T-helper 22 cell (primary cell): ENCODE measurements at regions not wholly inside any gene's neighbourhood (a gene's known extent, or its start where the extent isn't known, plus 50 kb on each side); places are given as distances from the start of the nearest gene placed in this dataset.
"Not testable (repeated sequence)": the region's sequence is repeated elsewhere in the genome, so short reads cannot be mapped to it uniquely, and the experiment has no call there.

Experiments used
- DNase-seq: peaks from one replicate; pipeline ENCODE4 v3.0.0-alpha.2; 2020; ENCODE audit warnings: low read depth

DNA sequence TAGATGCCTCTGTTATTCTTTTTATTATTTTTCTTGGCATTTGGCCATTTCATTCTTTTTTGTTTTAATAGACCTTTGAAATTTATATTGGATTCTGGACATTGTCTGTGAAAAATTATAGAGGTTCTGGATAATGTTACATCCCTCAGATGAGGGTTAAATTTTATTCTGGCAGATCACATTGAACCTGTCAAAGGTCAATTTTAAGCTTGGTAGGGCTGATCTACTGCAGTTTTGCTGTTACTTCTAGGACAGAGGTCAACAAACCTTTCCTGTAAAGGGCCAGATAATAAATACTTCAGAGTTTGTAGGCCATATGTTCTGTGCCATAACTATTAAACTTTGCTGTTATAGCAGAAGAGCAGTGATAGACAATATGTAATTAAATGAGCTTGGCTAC, 318.9 kb upstream of the DPPA4 start:
- DNase-seq, result no peak

DNA sequence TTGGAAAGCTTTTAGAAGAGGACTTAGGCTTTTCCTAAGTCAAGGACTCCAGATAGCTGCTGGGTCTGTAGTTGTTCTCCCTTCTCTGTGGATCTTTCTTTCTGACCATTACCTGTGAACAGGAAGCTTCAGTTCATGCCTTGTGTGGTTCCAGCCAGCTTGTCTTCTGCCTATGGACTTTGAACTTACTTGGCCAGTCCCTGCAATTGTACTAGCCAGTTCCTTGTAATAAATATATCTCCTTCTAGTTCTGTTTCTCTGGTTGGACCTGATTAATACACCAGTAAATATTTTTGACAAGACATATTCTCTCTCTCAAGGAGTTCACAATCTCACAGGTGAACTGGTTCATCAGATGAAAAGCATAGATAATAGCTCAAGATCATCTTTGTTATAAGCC, 341.3 kb upstream of the DPPA4 start:
- no peak for DNase-seq

DNA sequence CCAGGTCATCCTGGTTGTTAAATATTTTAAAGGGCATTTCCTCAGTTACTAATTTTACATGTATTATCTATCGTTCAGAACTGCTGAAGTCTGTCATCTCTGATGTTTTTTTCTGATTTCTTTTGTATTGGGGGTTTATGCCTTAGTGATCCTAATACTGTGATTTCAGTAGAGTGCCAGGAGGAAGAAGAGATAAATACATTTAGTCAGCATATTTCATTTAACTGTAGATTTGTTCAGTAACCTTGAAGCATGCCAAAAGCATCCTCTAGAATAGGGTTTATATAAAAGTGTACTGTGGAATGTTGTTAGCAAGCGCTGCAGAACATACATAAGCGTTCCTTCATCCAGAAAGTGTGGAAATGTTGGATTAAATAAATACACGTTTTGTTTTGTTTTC, 342.3 kb upstream of the DPPA4 start:
- no peak for DNase-seq

GRCh38 chr3:109683746-109684145, 346.4 kb upstream of the DPPA4 start:
- DNase-seq, result no peak

DNA sequence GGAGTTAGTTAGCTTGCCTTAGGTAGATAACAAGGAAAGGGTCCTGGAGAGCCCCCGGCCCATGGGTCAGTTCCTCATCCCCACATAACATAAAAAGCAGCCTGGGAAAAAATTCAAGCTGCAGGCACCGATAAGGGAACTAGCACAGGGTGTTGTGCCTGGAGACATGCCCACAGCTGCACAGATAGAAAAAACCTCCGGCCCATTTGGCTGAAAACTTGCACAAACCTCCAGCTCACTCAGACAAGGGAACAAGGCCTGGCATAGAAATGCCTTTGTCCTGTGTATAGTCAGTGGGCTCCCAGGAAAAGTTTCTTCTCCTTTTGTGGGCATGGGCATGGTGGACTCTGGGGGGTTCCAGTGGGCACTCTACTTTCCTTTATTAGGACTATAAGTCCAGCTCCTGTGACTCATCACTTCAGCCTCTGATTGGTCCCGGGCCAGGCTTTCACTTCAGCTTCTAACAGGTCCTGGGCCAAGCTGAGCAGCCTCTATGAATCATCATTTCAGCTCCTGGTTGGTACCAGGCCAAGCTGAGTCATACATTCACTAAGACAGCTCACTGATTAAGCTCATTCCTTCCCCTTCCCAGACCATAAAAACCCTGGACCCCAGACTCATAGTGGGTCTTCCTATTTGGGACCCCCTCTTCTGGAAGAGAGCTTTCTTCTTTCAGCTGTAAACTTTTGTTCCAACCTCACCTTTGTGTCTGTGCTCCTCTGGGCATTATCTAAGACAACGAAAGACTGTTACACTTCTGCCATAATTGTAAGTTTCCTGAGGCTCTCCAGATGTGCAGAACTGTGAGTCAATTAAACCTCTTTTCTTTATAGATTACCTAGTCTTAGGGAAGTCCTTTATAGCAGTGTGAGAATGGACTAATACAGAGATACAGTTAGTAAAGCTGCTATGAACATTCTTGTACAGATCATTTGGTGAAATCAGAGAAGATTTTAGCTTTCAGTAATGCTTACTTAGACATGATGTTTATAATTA, 348.0 kb upstream of the DPPA4 start:
- no peak for DNase-seq

GRCh38 chr3:109687626-109688025, 350.3 kb upstream of the DPPA4 start:
- DNase-seq, result no peak

DNA sequence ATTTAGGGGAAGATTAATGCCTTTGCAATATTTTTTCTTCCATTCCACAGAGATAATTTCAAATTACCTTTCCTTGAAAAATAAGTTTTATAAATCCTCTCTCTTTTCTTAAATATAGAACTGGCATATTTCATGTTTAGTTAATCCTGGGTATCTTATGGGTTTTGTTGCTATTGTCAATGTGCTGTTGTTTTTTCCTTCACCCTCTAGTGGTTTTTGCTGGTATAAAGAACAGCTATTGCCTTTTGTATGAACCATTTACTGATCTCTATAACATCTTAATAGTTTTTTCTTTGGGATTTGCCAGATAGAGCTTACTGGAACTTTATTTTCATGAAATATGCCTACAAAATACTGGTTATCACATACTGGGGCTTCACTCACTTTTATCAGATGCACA, 359.6 kb upstream of the DPPA4 start:
- no peak for DNase-seq

DNA sequence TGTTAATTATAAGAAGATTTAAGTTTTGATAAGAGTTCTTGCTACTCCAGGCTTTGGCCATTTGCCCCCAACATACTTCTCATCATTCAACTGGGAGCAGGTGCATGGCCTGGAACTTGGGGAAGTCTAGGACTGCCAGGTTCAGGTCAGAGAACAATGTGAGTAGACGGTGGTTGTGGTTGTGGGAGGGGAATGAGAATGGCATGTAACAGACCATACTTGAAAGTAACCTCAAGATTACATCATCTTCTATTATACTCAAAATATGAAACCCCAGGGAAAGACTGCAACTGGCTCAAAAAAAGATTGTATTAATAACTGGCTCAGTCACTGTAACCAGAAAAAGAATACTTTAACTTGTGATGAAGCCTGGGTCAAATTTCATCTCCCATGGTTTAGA, 364.9 kb upstream of the DPPA4 start:
- DNase-seq, result no peak

- no peak for DNase-seq
These were observed 365.6 kb upstream of the DPPA4 start for GRCh38 chr3:109702976-109703375.

DNA sequence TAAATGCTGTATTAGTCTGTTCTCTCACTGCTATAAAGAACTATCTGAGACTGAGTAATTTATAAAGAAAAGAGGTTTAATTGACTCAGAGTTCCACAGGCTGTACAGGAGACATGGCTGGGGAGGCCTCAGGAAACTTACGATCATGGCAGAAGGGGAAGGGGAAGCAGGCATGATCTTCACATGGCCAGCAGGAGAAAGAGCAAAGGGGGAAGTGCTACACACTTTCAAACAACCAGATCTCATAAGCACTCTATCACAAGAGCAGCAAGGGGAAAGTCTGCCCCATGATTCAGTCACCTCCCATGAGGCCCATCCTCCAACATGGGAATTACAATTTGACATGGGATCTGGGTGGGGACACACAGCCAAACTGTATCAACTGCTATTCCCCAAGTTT, 367.8 kb upstream of the DPPA4 start:
- not testable (repeated sequence) for DNase-seq

DNA sequence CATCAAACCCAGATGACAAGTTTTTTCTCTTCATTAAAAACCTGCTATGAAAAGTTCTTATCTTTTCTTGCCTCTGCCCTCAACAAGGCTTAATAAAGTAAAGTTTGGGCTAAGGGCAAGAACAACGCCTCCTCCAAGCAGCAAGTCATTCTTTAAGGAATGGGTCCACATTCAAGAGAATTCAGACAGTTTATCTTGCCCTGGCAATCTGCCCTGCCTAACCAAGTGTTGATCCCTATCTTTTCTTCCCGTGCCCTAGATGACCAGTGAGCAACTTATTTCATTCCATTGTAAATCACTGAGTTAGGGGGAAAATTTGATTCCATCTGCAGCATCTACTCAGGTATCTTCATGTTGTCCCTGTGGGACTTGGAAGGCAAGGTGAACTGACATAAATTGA, 370.3 kb upstream of the DPPA4 start:
- no peak for DNase-seq

DNA sequence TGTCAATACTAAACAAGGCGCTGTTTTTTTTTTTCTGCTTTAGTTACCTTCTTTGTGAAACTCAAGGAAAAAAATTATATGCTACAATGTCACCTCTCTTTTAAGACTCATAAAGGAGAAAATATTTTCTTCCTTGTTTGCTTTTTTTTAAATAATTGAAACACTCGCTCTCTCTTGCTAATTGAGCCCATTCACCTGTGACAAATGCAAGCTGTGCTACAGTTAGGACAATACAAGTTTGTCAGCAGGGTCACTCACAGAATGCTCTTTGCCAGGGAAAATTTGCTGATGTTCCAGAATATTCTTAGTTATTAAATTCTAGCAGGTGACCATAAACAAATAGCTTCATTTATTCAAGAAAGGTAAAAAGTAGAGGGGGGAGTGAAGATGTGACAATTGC, 375.9 kb upstream of the DPPA4 start:
- DNase-seq, result no peak

- DNase-seq, result no peak
These were observed 378.4 kb upstream of the DPPA4 start for GRCh38 chr3:109715707-109716106.

- no peak for DNase-seq
These were observed 381.5 kb upstream of the DPPA4 start for GRCh38 chr3:109718850-109719249.

DNA sequence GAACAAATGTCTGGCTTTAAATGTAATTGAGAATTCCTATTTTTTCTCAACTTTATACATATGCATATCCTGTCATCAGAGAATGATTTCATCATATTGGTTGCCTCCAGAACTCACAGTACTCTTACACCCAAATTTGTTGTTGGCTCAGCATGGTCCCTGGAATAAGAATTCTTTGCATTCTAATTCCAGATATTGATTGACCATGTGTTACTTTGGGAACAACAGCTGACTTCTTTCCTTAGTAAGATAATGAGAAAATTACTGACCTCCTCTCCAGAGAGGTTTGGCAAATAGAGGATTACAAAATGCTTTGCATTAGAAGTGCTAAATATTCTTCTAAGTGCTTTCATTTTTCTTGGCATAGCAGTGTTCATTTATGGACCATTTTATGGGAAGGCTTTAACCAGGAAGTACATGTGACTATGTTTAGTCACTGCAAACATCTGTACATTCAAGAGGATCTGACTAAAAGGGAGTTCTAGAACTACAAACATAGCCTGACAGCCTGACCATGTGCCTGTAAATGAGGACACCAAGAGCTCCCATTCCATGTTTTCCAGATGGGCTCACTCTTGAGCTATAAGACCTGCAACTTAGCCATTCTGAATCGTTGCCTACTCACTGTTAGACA, 391.6 kb upstream of the DPPA4 start:
- DNase-seq, result no peak

DNA sequence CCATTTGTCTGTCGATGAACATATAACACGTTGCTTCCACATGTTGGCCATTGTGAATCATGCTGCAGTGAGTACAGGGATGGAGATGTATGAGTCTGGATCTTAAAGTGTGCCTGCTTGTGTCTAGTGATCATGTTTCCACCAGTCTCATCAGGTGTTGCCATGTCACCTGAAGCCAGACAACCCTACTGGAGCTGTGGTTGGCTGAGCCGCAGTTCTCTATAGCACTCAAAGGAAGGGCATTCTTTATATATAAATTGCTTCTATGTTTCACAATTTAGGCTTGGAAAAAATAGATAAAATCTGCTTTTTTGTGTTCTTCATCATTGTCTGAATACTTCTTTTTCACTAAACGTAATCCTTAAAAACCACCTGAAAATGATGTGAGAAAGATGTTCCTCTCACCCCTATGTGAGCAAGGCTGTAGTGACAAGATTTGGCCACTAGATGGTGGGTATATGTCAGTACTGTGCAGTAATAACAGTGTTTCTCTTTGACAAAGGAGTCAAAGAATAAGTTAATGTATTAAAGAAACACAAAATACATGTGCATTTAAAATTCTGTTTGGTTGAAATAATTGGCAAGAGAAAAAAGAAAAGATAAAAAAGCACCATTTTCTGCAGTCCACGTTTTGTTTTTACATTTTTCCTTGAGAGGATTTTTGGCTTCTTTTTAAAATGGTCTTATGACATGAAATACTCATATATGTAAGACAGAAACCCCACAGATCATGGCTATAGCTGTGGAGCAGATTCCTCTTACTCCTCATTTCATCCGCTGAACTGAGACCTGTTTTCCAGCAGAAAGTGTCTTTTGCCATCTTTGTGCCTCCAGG, 394.5 kb upstream of the DPPA4 start:
- DNase-seq, result peak; percentile 8

DNA sequence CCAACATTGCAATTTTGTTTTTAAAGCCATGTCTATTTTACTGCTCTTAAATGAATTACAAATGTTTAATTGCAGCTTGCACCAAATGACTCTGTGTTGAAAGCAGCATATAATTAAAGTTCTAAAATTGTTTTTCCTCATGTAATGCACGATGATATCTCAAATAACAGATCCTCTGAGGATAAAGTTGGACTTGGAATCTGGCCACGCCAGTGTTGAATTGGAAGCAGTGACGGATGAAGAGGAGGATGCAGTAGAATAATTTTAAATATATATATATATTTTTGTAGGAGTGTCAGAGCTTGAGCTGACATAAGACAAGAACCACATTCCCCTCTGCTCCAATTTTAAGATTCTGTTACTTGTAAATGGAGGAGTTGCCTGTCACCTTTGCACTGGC, 406.6 kb upstream of the DPPA4 start:
- no peak for DNase-seq

GRCh38 chr3:109772520-109772919, 435.2 kb upstream of the DPPA4 start:
- no peak for DNase-seq

DNA sequence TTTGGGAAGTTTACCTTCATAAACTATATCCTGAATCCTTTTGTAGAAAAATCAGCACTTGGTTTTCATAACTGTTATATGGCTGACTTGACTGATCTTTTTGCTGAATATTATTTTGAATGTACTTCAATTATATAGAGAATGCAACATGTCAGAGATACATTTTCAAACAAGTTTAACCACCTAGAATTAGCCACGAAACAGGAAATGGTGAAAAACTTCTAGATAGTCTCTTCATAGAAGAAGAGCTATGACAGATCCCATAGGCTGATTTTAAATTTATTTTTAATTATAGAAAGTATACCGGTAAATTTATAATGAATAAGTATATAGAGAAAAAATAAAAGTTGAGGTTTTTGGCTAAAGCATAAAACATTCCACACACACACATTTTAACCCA, 436.8 kb upstream of the DPPA4 start:
- no peak for DNase-seq

DNA sequence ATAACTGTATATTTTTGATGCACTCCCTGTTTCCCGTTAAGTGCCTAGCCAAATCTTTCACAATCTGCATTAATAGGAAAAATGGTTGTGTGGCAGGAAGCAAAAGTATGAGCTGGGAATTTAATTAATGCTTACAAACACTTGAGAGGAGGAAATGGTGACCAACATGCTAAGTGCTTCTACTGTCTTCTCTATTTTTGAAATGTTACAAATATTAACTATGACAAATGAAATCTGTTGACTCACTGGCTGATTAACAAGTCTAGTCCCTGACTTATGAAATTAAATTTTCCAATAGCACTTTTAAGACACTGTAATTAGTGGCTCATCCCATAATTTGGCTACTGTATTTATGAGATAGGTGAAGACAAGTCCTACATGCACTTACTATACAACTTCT, 446.9 kb upstream of the DPPA4 start:
- no peak for DNase-seq

DNA sequence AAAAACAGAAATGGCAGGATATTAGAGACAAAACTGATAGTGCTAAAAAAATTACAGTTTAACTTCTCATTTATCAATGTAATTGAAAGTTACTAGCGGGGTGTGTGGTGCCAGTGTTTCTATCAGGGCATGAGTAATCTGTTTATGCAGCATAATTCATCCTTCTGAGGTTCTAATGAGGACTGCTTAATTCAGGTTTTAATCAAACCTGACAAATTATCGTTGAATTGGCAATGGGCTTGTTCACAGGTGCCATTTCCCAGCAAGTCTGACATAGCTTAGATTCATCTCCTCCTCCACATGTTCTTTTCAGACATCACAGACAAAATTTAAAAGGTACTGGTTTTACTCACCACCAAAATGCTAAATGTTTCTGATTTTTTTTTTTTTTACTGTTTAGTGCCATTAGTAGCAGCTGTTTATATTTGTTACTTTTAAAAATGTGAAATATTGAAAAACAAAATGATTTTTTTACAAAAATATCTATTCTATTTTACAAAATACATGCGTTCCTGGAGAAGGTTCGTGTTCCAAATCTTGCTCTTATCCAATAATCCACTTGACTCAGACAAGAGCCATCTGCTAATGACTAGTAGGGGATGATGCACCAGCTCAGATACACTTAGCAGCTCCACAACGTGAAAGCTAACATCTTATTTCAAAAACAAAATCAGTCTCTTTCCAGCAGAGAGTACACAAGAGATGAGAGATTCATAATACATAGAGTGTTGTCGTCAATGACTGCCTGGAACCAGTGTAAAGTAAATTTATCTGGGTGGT, 447.7 kb upstream of the DPPA4 start:
- DNase-seq, result no peak

DNA sequence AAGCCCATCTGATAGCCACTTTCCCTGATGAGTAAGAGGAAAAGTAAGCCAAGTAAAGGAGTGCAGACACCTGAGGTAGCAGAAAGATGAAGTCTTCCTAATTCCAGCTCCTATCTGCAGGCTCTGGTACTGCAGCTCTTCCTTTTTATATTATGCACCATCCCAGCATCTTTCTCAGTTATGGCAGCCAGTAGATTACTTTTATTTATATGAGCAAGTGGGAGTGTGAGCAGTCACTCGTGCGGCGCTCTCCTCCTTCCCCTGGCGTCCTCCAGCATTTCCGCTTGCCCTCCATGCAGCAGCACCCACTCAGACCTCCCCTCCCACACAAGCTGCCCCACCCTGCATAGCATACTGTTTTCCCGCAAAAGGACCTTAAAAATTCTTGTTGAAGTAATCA, 465.9 kb upstream of the DPPA4 start:
- DNase-seq, result no peak
